ENCODE measurements at regions not wholly inside any gene's neighbourhood (a gene's known extent, or its start where the extent isn't known, plus 50 kb on each side); places are given as distances from the start of the nearest gene placed in this dataset.
"Not testable (repeated sequence)": the region's sequence is repeated elsewhere in the genome, so short reads cannot be mapped to it uniquely, and the experiment has no call there.

DNA sequence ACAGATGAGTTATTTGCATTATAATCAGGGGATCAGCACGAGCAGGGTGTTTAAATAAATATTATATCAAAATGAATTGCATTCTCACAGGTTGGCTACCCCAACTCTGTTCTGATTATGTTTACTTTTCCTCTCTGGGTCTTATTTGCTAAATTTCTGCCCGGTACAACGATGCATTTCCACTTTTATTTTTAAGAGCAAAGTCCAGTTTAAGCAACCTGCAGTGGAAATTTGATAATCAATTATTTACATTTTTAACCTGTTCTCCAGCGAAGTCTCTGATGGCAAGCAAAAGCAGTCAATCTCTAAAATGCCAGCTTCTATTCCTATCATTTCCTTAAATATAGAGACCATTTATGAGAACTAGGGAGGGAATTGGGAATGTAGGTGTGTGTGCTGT, 966.6 kb upstream of the SOX11 start:
- no peak for DNase-seq

DNA sequence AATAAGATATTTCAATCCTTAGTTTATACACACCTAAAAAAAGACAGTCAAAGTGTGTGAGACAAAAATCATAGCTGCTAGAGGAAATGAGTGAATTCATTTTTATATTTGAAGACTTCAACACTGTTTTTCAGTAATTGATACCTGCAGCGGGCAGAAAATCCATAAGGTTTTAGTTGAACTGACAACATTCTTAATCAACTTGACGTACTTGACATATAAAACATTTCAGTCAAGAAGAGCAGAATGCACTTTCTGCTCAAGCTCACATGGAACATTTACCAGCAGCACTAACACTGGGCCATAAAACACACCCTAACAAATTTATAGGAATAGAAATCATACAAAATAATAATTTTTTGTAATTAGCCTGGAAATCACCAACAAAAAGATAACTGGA, 959.6 kb upstream of the SOX11 start:
- no peak for DNase-seq

GRCh38 chr2:4745056-4745991, 946.9 kb upstream of the SOX11 start:
- peak; percentile 61 for DNase-seq

GRCh38 chr2:4753721-4754120, 938.5 kb upstream of the SOX11 start:
- DNase-seq, result no peak

- peak; percentile 81 for DNase-seq
These were observed 929.2 kb upstream of the SOX11 start for GRCh38 chr2:4762951-4763376.

- no peak for DNase-seq
These were observed 926.2 kb upstream of the SOX11 start for GRCh38 chr2:4765787-4766530.

- DNase-seq, result no peak
These were observed 916.5 kb upstream of the SOX11 start for GRCh38 chr2:4775668-4776067.

- no peak for DNase-seq
These were observed 911.5 kb upstream of the SOX11 start for GRCh38 chr2:4780679-4781078.

GRCh38 chr2:4782647-4783046, 909.5 kb upstream of the SOX11 start:
- DNase-seq, result no peak

GRCh38 chr2:4791488-4791887, 900.7 kb upstream of the SOX11 start:
- DNase-seq, result peak; percentile 9

GRCh38 chr2:4792126-4792525, 900.1 kb upstream of the SOX11 start:
- DNase-seq, result no peak

DNA sequence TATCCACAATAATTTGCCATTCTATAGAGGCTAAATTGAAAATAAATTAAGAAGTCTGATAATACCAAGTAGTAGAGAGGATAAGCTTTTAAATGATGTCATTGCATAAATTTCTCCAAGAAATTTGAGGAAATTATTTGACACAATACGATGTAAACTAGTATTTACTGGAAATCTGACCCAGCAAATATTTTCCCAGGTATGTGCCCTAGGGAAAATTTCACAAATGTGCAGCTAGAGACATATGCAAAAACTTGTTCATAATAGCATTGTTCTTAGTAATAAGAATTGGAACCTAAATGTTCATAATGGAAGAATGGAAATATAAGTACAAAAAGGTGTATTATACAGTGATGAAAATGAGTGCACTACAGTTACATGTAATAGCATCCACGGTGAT, 888.8 kb upstream of the SOX11 start:
- no peak for DNase-seq

- DNase-seq, result not testable (repeated sequence)
These were observed 878.0 kb upstream of the SOX11 start for GRCh38 chr2:4814137-4814536.

GRCh38 chr2:4827836-4828235, 864.3 kb upstream of the SOX11 start:
- no peak for DNase-seq

DNA sequence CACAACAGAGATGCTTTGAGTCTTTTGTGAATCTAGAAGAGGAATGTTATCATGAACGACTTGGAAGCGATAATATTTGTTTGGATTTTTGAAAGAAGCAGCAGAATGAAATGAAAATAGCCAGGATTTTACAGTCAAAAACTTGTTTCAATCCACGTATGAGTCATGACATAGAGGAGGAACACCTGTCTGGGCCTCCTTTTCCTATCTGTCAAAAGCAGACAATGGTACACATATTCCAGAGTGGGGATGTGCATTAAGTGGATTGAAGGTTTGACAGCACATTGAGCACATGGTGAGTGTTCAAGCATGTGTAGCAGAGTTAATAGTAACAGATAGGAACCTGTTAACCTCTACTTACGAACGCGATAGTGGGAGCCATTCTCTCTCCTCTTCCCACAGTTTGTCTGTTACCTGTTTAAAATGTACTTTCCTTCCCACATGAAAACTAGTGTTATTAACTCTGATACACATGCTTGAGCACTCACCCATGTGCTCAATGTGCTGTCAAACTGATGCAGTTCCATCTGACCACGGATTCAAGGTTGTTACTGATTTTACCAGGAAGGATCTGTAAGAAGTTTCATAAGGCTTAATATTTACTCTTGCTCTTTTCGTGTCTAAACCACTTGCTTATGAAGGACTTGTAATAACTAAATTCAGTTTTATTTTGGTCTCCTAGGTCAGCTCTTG, 863.4 kb upstream of the SOX11 start:
- no peak for DNase-seq

- DNase-seq, result peak; percentile 29
These were observed 860.4 kb upstream of the SOX11 start for GRCh38 chr2:4831751-4832150.

DNA sequence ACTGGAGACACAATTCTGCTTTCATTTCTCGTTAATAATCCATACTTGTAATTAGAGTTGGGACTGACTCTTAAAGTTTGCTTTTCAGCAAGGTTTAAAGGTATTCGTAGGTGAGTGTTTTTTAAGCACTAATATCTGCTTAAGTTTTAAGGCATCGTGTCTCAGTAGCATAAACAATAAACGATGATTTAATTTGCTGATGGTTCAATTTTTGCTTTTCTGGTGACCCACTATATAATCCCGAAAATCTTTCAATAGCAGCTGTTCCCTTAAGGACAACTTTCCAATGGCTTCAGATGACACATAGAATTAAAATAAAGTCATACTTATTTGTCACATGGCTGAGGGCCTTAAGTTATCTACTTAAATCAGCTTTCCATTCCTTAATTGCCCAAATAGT, 859.5 kb upstream of the SOX11 start:
- DNase-seq, result no peak

DNA sequence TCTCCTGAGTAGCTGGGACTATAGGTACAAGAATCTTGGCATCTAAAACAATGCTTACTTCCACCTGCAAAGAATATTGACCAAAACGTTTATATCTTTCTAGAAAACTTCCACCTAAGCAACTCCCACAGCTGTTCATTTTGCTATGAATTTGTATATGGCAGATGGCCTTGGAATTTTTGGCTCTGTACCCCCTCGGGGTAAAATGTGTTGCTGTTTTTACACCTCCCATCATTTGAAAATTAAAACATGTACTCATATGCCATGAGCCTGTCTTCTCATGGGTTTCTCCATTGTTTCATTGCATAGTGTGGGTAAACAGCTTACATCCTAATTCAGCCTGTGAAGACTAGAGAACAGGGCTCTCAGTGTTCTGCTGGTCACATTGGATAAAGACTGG, 853.6 kb upstream of the SOX11 start:
- no peak for DNase-seq

- DNase-seq, result no peak
These were observed 851.4 kb upstream of the SOX11 start for GRCh38 chr2:4840791-4841190.

- DNase-seq, result peak; percentile 73
These were observed 847.3 kb upstream of the SOX11 start for GRCh38 chr2:4844881-4845280.

DNA sequence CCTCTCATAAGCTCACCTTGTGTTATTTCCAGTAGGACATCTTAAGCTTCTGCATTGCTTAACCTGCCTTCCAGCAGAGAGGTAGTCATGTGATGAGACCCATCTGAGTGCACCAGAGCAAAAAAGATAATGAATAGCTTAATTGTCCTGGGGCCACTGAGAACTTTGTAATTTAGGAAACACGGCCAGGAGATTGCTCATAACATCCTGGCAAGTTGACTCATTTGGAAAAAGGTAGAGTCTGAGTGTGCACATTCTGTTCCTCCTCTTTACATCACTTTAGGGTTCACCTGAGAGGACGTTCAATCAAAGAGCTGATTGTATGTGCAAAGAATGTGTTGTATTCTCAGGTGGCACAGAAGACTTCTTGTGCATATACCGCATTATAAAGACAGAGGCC, 830.2 kb upstream of the SOX11 start:
- DNase-seq, result no peak

DNA sequence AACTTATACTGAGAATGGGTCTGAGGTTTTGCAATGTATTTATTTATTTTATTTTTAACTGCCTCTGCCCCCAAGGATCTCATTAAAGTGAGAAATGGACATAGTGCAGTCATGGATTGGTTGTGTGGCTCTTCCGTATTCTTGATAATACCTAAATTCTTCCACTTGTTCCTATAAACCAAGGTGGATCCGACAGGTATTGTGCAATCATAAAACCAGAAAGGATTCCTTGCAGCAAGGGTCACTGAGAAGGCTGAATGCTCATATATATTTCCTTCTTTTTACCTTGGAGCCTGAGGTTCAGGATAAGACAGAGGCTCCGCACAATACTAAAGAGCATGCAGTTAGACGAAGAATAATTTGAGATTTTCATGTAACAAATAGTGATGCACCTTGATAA, 826.0 kb upstream of the SOX11 start:
- no peak for DNase-seq

DNA sequence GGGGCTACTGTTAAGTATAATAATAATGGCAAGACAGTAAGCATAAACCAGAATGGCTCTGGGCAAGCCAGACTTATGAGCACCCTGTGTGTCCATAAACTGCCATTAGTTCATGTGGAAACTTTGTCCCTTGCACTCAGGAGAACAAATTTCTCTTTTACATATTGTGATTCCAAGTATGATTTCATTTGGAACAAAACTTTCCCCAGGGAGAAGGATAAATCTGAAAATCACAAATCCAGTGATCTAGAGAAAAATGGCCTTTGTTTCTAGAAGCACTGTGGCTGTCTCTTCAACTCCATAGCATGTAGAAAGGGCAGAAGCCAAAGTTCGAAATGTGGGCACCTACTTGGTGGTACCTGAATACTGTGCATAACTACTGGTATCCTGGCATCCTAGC, 823.7 kb upstream of the SOX11 start:
- DNase-seq, result no peak

Data from tongue (tissue), 1 donor.